ENCODE measurements at regions not wholly inside any gene's neighbourhood (a gene's known extent, or its start where the extent isn't known, plus 50 kb on each side); places are given as distances from the start of the nearest gene placed in this dataset.

GRCh38 chr5:174183701-174184100 lies 138.2 kb downstream of the NSG2 start:
- no peak overlapping the region for H3K4me3 ChIP-seq (ENCODE audit: low read depth, low read length)
- TF ChIP-seq CTCF (IDR thresholded peaks at IDR 0.05; ENCODE audit: borderline replicate concordance, insufficient read depth, low read depth, low read length): no peak

DNA sequence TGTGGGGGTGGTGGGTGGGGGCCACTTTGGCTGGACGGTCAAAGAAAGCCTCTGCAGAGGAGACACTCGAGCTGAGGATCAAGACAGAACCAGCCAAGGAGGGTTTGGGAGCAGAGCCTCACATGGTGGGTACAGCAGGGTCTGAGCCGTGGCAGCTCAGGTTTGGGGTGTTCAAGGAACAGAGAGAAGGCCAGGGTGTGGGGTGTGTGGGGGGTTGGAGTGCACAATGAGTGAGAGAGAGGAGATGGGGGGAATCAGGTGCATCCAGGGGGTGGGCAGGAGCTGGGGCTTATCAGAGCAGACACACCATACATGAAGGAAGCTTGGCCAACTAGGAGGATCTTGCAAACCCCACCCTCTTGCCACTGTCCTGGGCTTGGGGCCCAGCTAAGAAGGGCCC lies 140.0 kb downstream of the NSG2 start:
- no peak for TF ChIP-seq CTCF (IDR thresholded peaks at IDR 0.05; ENCODE audit: borderline replicate concordance, insufficient read depth, low read depth, low read length)
- no peak overlapping the region for H3K4me3 ChIP-seq (ENCODE audit: low read depth, low read length)

DNA sequence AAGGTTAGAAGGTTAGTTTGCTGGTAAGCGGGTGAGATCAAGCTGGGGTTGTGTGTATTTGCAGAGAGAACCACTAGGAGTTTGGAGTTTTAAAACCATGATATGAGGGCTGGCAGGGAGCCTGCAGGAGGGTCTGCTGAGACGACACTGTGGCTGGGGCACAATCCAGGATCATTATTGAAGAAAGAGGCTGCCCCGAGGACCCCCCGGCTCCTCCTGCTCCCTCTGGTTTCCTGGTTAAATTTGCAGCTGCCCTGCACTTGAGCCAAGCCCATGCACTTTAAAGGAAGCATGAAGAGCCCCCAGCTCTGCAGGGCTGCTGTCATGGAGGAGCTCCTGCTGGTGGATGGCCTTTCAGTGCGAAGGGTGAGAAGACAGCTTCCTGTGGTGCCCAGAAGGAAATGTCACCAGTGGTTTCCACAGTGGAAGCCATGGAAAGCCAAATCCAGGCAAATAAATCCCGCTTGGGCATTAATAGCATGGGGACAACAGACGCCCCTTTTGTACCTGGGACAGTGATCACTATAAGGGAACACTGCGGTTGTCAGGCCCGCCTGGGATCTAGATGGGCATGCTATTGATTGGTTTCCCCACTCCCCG lies 140.7 kb downstream of the NSG2 start:
- TF ChIP-seq CTCF (IDR thresholded peaks at IDR 0.05; ENCODE audit: borderline replicate concordance, insufficient read depth, low read depth, low read length): no peak
- H3K4me3 ChIP-seq (ENCODE audit: low read depth, low read length): no peak overlapping the region

DNA sequence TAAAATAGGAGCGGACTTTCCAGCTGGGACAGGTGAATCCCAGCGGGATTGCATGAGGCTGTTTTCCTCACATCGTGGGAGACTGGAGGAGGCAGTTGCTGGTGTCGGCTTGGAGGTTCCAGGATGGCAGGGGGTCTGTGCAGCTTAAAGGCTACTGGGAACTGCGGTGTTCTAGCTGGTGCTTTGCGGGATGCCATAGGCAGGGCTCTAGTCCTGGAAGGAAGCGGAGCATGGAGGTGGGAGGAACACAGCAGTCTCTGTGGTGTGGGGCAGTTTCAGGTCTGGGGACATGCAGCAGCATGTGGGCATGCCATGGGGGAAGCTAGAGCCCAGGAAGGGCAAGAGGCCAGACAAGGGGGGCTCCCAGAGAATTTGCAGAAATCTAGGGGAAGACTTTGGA lies 141.5 kb downstream of the NSG2 start:
- H3K4me3 ChIP-seq (ENCODE audit: low read depth, low read length): no peak overlapping the region
- TF ChIP-seq CTCF (IDR thresholded peaks at IDR 0.05; ENCODE audit: borderline replicate concordance, insufficient read depth, low read depth, low read length): no peak

- no peak overlapping the region for H3K4me3 ChIP-seq (ENCODE audit: low read depth, low read length)
- TF ChIP-seq CTCF (IDR thresholded peaks at IDR 0.05; ENCODE audit: borderline replicate concordance, insufficient read depth, low read depth, low read length): no peak
These were observed 142.0 kb downstream of the NSG2 start for GRCh38 chr5:174187481-174187880.

- no peak for TF ChIP-seq CTCF (IDR thresholded peaks at IDR 0.05; ENCODE audit: borderline replicate concordance, insufficient read depth, low read depth, low read length)
- H3K4me3 ChIP-seq (ENCODE audit: low read depth, low read length): no peak overlapping the region
These were observed 142.8 kb downstream of the NSG2 start for GRCh38 chr5:174188295-174188694.

DNA sequence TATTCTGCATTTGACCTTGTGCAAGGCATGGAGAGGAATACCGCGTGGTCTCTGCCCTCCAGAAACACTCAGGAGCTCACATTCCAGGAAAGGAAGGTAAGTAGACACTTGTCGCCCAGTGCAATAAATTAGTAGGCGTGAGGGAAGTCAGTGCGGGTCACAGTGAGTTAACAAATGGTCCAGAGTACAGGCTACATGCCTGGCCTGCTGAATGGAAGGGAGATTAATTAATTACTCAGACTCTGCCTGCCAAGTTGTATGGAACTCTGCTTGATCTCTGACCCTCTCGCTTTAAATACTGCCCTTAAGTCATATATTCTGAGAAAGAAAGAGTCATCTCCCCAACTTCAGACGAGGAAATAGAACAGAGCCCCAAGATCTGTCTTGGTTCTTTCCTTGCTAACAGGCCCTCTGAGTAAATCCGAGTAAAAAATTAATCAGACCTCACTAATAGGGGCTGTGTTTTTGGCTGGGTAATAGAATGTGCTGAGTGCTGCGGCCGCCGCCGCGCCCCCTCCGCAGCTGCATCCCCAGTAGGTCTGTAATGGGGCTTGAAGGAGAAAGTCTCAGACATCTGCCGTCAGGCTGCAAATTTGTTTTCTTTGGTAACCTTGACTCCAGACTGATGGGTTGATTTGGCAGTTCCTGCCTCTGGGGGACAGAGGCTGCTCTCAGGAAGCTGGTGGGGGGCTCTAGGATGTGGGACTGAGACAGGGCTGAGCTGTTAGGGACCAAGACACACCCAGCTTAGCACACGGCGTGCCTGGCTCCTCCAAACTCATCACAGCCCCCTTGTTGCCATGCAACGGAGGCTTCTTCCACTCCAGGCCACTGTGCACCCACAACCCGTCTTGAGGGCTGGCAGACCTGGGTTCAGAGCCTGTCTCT lies 144.4 kb downstream of the NSG2 start:
- no peak for TF ChIP-seq CTCF (IDR thresholded peaks at IDR 0.05; ENCODE audit: borderline replicate concordance, insufficient read depth, low read depth, low read length)
- no peak overlapping the region for H3K4me3 ChIP-seq (ENCODE audit: low read depth, low read length)
